Hematopoietic multipotent progenitor cell treated with erythropoietin and hydrocortisone succinate and interleukin-3 and kit ligand, for 17 days (in vitro differentiated cells): ENCODE measurements at regions not wholly inside any gene's neighbourhood (a gene's known extent, or its start where the extent isn't known, plus 50 kb on each side); places are given as distances from the start of the nearest gene placed in this dataset.

ENCODE experiments used
- DNase-seq: peaks from one replicate; pipeline ENCODE4 v3.0.0-alpha.2; 2015; ENCODE audit warnings: low spot score

GRCh38 chr18:54717673-54718407 is 110.4 kb upstream of the RAB27B start:
- DNase-seq, result no peak

GRCh38 chr18:54718408-54718773 is 109.9 kb upstream of the RAB27B start:
- no peak for DNase-seq

- DNase-seq, result no peak
Measured at GRCh38 chr18:54720620-54721019, 107.7 kb upstream of the RAB27B start.

GRCh38 chr18:54726143-54726542 is 102.1 kb upstream of the RAB27B start:
- DNase-seq, result no peak

- no peak for DNase-seq
Measured at GRCh38 chr18:54734059-54734458, 94.2 kb upstream of the RAB27B start.

- no peak for DNase-seq
Measured at GRCh38 chr18:54736981-54737380, 91.3 kb upstream of the RAB27B start.

- DNase-seq, result no peak
Measured at GRCh38 chr18:54737986-54738385, 90.3 kb upstream of the RAB27B start.

GRCh38 chr18:54739476-54739875 is 88.8 kb upstream of the RAB27B start:
- DNase-seq, result no peak

- no peak for DNase-seq
Measured at GRCh38 chr18:54740136-54740846, 88.0 kb upstream of the RAB27B start.

- no peak for DNase-seq
Measured at GRCh38 chr18:54742120-54742519, 86.2 kb upstream of the RAB27B start.

GRCh38 chr18:54742659-54743604 is 85.3 kb upstream of the RAB27B start:
- no peak for DNase-seq

- DNase-seq, result no peak
Measured at GRCh38 chr18:54743605-54743995, 84.7 kb upstream of the RAB27B start.

GRCh38 chr18:54749291-54749690 is 79.0 kb upstream of the RAB27B start:
- DNase-seq, result no peak

- DNase-seq, result no peak
Measured at GRCh38 chr18:54750350-54750749, 77.9 kb upstream of the RAB27B start.

- DNase-seq, result no peak
Measured at GRCh38 chr18:54752185-54752584, 76.1 kb upstream of the RAB27B start.

- no peak for DNase-seq
Measured at GRCh38 chr18:54755456-54755855, 72.8 kb upstream of the RAB27B start.

GRCh38 chr18:54762386-54762785 is 65.9 kb upstream of the RAB27B start:
- DNase-seq, result no peak

- no peak for DNase-seq
Measured at GRCh38 chr18:54764786-54765185, 63.5 kb upstream of the RAB27B start.

- no peak for DNase-seq
Measured at GRCh38 chr18:54765636-54766375, 62.5 kb upstream of the RAB27B start.

- DNase-seq, result no peak
Measured at GRCh38 chr18:54766634-54767033, 61.6 kb upstream of the RAB27B start.

- DNase-seq, result no peak
Measured at GRCh38 chr18:54767098-54767497, 61.2 kb upstream of the RAB27B start.
